ENCODE measurements at regions not wholly inside any gene's neighbourhood (a gene's known extent, or its start where the extent isn't known, plus 50 kb on each side); places are given as distances from the start of the nearest gene placed in this dataset.

GRCh38 chr21:35597750-35598339 is 462.5 kb downstream of the SETD4 start:
- TF ChIP-seq JUND (IDR thresholded peaks at IDR 0.05) (no peak), TAF1 (IDR thresholded peaks at IDR 0.05; ENCODE audit: borderline replicate concordance, low read depth, low read length) (no peak), CTCF (IDR thresholded peaks at IDR 0.05) (no peak), POLR2AphosphoS5 (IDR thresholded peaks at IDR 0.05; ENCODE audit: low read depth, low read length) (no peak), MXI1 (IDR thresholded peaks at IDR 0.05; ENCODE audit: low read depth, low read length) (no peak), REST (IDR thresholded peaks at IDR 0.05; ENCODE audit: low read depth, low read length) (no peak), FOXJ3 (CRISPR knock-in tag; IDR thresholded peaks at IDR 0.05) (no peak), EP300 (IDR thresholded peaks at IDR 0.05; ENCODE audit: borderline replicate concordance in 1 of 2, low read depth in 1 of 2, low read length in 1 of 2) (no peak), USF2 (IDR thresholded peaks at IDR 0.05; ENCODE audit: borderline replicate concordance, low read depth, low read length) (no peak)

All from SK-N-SH (cell line).